ENCODE measurements at regions not wholly inside any gene's neighbourhood (a gene's known extent, or its start where the extent isn't known, plus 50 kb on each side); places are given as distances from the start of the nearest gene placed in this dataset.
A peak's percentile ranks its signal among the peaks of the same experiment; 100 is the strongest.
"Not testable (repeated sequence)": the region's sequence is repeated elsewhere in the genome, so short reads cannot be mapped to it uniquely, and the experiment has no call there.

- no peaks in the 10 kb centered on the region for H3K4me1 Mint-ChIP-seq (ENCODE audit: low read depth)
- no peaks in the 10 kb centered on the region for H3K27me3 Mint-ChIP-seq
- H3K4me3 ChIP-seq (ENCODE audit: low read length) = no peak overlapping the region
- ATAC-seq (ENCODE audit: poor library complexity) (no peak), DNase-seq (no peak)
- H3K27me3 ChIP-seq (ENCODE audit: control insufficient read depth in 1 of 2, insufficient read depth in 2 of 2, low read length in 2 of 2) = no peaks in the 10 kb centered on the region
- no peaks in the 10 kb centered on the region for H3K4me1 ChIP-seq (ENCODE audit: insufficient read depth, low read length)
- peaks cover 0 to 5% of the 10 kb centered on the region in 2 experiments for H3K9me3 ChIP-seq (ENCODE audit: control insufficient read depth in 1 of 2, insufficient read depth in 1 of 2, low read length in 2 of 2)
- H3K4me3 Mint-ChIP-seq = no peak overlapping the region
- no peaks in the 10 kb centered on the region for H3K9me3 Mint-ChIP-seq
- ChIA-PET CTCF (no interaction called here), POLR2A (no interaction called here)
- H3K36me3 ChIP-seq (ENCODE audit: insufficient read depth, low read length) = no peaks in the 10 kb centered on the region
- TF ChIP-seq CTCF (IDR thresholded peaks at IDR 0.05) = no peak
- no peak overlapping the region for H3K27ac ChIP-seq (ENCODE audit: low read depth in 1 of 2, low read length in 2 of 2)
- intact Hi-C loops (cut with DNase I, micrococcal nuclease) = no loop called here
- H3K27ac Mint-ChIP-seq = no peak overlapping the region
- H3K36me3 Mint-ChIP-seq (ENCODE audit: low read depth) = no peaks in the 10 kb centered on the region
Observed at GRCh38 chr7:9719303-9719702, 1254.4 kb upstream of the PHF14 start.

- POLR2A ChIA-PET = no interaction called here
- Histone ChIP-seq H3K27me3 (ENCODE audit: control insufficient read depth in 1 of 2, insufficient read depth in 2 of 2, low read length in 2 of 2) (no peaks in the 10 kb centered on the region), H3K4me3 (ENCODE audit: low read length) (no peak overlapping the region), H3K27ac (ENCODE audit: low read depth in 1 of 2, low read length in 2 of 2) (no peak overlapping the region), H3K36me3 (ENCODE audit: insufficient read depth, low read length) (no peaks in the 10 kb centered on the region), H3K9me3 (ENCODE audit: control insufficient read depth in 1 of 2, insufficient read depth in 1 of 2, low read length in 2 of 2) (peaks cover 0 to 5% of the 10 kb centered on the region in 2 experiments), H3K4me1 (ENCODE audit: insufficient read depth, low read length) (no peaks in the 10 kb centered on the region)
- ATAC-seq (ENCODE audit: poor library complexity) = no peak
- H3K4me1 Mint-ChIP-seq (ENCODE audit: low read depth) = no peaks in the 10 kb centered on the region
- CTCF ChIA-PET = no interaction called here
- TF ChIP-seq CTCF (IDR thresholded peaks at IDR 0.05) = no peak
- no peaks in the 10 kb centered on the region for H3K27me3 Mint-ChIP-seq
- no peak overlapping the region for H3K4me3 Mint-ChIP-seq
- no peak for DNase-seq
- no peak overlapping the region for H3K27ac Mint-ChIP-seq
- peaks cover 3% of the 10 kb centered on the region for H3K9me3 Mint-ChIP-seq
- intact Hi-C loops (cut with DNase I, micrococcal nuclease) = no loop called here
- H3K36me3 Mint-ChIP-seq (ENCODE audit: low read depth) = no peaks in the 10 kb centered on the region
Observed at GRCh38 chr7:9719721-9720120, 1254.0 kb upstream of the PHF14 start.

- H3K36me3 ChIP-seq (ENCODE audit: insufficient read depth, low read length); CTCF ChIA-PET; H3K27ac ChIP-seq (ENCODE audit: low read depth in 1 of 2, low read length in 2 of 2); H3K36me3 Mint-ChIP-seq (ENCODE audit: low read depth); H3K4me3 ChIP-seq (ENCODE audit: low read length); H3K4me1 ChIP-seq (ENCODE audit: insufficient read depth, low read length); H3K4me3 Mint-ChIP-seq; ATAC-seq (ENCODE audit: poor library complexity); H3K9me3 Mint-ChIP-seq; POLR2A ChIA-PET; H3K27ac Mint-ChIP-seq; H3K4me1 Mint-ChIP-seq (ENCODE audit: low read depth); intact Hi-C loops (cut with DNase I, micrococcal nuclease); DNase-seq; H3K27me3 ChIP-seq (ENCODE audit: control insufficient read depth in 1 of 2, insufficient read depth in 2 of 2, low read length in 2 of 2); H3K27me3 Mint-ChIP-seq: not testable (repeated sequence)
- peaks cover 0 to 26% of the 10 kb centered on the region in 2 experiments for H3K9me3 ChIP-seq (ENCODE audit: control insufficient read depth in 1 of 2, insufficient read depth in 1 of 2, low read length in 2 of 2)
Observed at GRCh38 chr7:9725940-9726663, 1247.6 kb upstream of the PHF14 start.

GRCh38 chr7:9726811-9727210 lies 1246.9 kb upstream of the PHF14 start:
- H3K9me3 ChIP-seq (ENCODE audit: control insufficient read depth in 1 of 2, insufficient read depth in 1 of 2, low read length in 2 of 2) = peaks cover 0 to 23% of the 10 kb centered on the region in 2 experiments
- ATAC-seq (ENCODE audit: poor library complexity); H3K4me3 ChIP-seq (ENCODE audit: low read length); POLR2A ChIA-PET; H3K27ac ChIP-seq (ENCODE audit: low read depth in 1 of 2, low read length in 2 of 2); H3K27me3 Mint-ChIP-seq; H3K4me1 Mint-ChIP-seq (ENCODE audit: low read depth); intact Hi-C loops (cut with DNase I, micrococcal nuclease); DNase-seq; H3K4me1 ChIP-seq (ENCODE audit: insufficient read depth, low read length); H3K9me3 Mint-ChIP-seq; H3K36me3 ChIP-seq (ENCODE audit: insufficient read depth, low read length); CTCF ChIA-PET; H3K27me3 ChIP-seq (ENCODE audit: control insufficient read depth in 1 of 2, insufficient read depth in 2 of 2, low read length in 2 of 2); H3K27ac Mint-ChIP-seq; H3K4me3 Mint-ChIP-seq; H3K36me3 Mint-ChIP-seq (ENCODE audit: low read depth): not testable (repeated sequence)

GRCh38 chr7:9727467-9727869 lies 1246.2 kb upstream of the PHF14 start:
- H3K4me1 ChIP-seq (ENCODE audit: insufficient read depth, low read length); H3K36me3 ChIP-seq (ENCODE audit: insufficient read depth, low read length); H3K4me1 Mint-ChIP-seq (ENCODE audit: low read depth); H3K9me3 Mint-ChIP-seq; H3K27me3 Mint-ChIP-seq; H3K27me3 ChIP-seq (ENCODE audit: control insufficient read depth in 1 of 2, insufficient read depth in 2 of 2, low read length in 2 of 2); ATAC-seq (ENCODE audit: poor library complexity); H3K27ac ChIP-seq (ENCODE audit: low read depth in 1 of 2, low read length in 2 of 2); H3K4me3 Mint-ChIP-seq; CTCF ChIA-PET; intact Hi-C loops (cut with DNase I, micrococcal nuclease); H3K4me3 ChIP-seq (ENCODE audit: low read length); H3K27ac Mint-ChIP-seq; H3K36me3 Mint-ChIP-seq (ENCODE audit: low read depth); POLR2A ChIA-PET: not testable (repeated sequence)
- DNase-seq = peak in 1 of 14 experiments; percentile 8
- H3K9me3 ChIP-seq (ENCODE audit: control insufficient read depth in 1 of 2, insufficient read depth in 1 of 2, low read length in 2 of 2) = peaks cover 0 to 26% of the 10 kb centered on the region in 2 experiments

- H3K27me3 Mint-ChIP-seq; H3K9me3 Mint-ChIP-seq; H3K27me3 ChIP-seq (ENCODE audit: control insufficient read depth in 1 of 2, insufficient read depth in 2 of 2, low read length in 2 of 2); POLR2A ChIA-PET; DNase-seq; intact Hi-C loops (cut with DNase I, micrococcal nuclease); H3K27ac ChIP-seq (ENCODE audit: low read depth in 1 of 2, low read length in 2 of 2); H3K4me1 Mint-ChIP-seq (ENCODE audit: low read depth); H3K4me3 Mint-ChIP-seq; ATAC-seq (ENCODE audit: poor library complexity); H3K36me3 ChIP-seq (ENCODE audit: insufficient read depth, low read length); CTCF ChIA-PET; H3K4me1 ChIP-seq (ENCODE audit: insufficient read depth, low read length); H3K4me3 ChIP-seq (ENCODE audit: low read length); H3K36me3 Mint-ChIP-seq (ENCODE audit: low read depth); H3K27ac Mint-ChIP-seq: not testable (repeated sequence)
- peaks cover 0 to 28% of the 10 kb centered on the region in 2 experiments for H3K9me3 ChIP-seq (ENCODE audit: control insufficient read depth in 1 of 2, insufficient read depth in 1 of 2, low read length in 2 of 2)
Observed at GRCh38 chr7:9728014-9728657, 1245.5 kb upstream of the PHF14 start.
